GM08714 (cell line): ENCODE measurements at regions not wholly inside any gene's neighbourhood (a gene's known extent, or its start where the extent isn't known, plus 50 kb on each side); places are given as distances from the start of the nearest gene placed in this dataset.

ENCODE experiments used
- H3K4me3 ChIP-seq: fragments of 200-500 bp; sonication (Bioruptor generic); 2 replicates; pipeline ENCODE4 v1.5.1; 2014; ENCODE audit warnings: mild to moderate bottlenecking, low read length, inconsistent platforms
- ZNF274 ChIP-seq: IDR thresholded peaks from 2 replicates; pipeline ENCODE4 v1.6.1; 2012; ENCODE audit warnings: mild to moderate bottlenecking, low read depth, low read length

DNA sequence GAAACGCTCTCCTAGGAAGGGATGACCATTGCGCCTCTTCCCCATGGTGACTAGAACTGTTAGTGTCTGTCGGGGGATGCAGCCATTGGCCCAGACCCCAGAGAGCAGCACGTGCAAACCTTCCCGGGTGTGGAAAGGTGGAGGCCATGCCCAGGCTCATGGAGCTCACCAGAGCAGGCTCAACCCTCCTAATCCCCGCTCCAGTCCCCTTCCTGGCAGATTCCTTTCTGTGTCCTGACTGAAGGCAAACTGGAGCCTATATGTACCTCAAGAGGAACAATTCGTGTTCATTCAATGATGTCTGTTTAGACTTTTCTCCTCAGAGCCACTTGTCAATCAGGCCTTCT lies 94.4 kb downstream of the RHOB start:
- no peak for TF ChIP-seq ZNF274
- H3K4me3 ChIP-seq = no peak overlapping the region

DNA sequence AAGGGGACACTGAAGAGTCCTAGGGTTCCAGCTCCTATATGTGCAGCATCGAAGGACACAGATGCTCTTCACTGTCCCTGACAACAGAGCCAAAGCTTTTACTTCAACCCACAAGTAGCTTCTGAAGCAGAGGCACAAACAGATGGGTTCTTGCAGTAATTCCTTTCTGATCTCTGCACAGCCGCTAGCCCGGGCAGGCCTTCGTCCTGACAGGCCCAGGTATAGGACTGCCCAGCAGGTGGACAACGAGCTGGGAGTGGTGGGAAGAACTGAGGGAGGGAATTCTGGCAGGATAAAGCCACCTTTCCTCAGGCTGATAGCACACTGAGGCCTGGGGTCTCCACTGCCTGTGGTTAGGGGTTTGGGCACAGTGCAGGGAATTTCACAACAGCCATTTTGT lies 94.8 kb downstream of the RHOB start:
- no peak for TF ChIP-seq ZNF274

DNA sequence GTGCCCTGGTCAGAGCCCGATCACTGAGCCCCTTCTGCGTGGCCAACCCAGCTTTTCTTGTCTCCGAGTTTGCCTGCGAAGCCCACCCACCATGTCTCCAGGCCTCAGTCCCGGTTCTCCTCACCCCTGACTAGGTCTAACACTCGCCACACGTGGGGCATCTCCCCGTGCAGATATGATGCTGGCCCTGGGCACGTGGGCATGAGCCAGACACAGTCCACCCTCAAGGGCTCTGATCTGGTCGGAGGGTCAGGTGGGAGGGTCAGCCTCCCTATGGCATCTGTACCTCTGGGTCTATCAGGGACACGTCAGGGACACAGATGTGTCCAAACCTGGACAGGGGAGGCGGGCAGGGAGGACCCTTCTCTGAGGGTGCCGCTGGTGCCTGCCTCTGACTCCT lies 95.4 kb downstream of the RHOB start:
- no peak overlapping the region for H3K4me3 ChIP-seq
- no peak for TF ChIP-seq ZNF274

More for the DNA sequence above, 94.8 kb downstream of the RHOB start:
- no peak overlapping the region for H3K4me3 ChIP-seq

- no peak for TF ChIP-seq ZNF274
- H3K4me3 ChIP-seq = no peak overlapping the region
Measured at GRCh38 chr2:20542746-20543468, 96.0 kb downstream of the RHOB start.

DNA sequence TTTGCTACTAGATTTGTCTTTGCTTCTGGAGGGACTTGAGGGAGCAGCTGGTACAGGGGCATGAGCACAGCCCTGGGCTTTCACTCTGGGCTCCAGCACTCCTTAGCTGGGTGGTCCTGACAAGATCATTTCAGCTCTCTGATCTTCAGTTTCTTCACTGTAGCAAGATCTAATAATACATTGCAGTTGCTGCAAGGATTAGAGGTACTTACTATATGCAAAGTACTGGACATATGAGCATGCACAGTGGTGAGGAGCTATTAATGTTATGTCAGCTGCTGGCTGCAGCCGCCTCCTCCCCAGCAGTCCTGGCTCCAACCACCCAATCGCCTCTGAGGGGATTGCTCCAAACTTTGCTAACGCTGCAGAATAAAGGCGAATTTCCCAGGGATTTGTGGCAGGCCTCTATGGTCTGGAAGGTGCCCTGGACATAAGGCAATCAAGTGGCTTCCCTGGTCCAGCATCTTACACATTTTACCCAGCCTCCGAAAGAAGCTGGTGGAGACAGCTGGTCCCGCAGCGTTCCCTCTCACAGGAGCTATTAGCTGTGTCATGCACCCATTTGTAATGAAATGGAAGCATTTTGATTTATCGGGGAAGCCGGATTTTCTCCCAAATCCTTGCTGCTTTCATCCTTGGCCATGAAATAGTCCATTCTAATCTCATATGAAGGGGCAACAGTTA lies 96.7 kb downstream of the RHOB start:
- no peak for TF ChIP-seq ZNF274
- no peak overlapping the region for H3K4me3 ChIP-seq

GRCh38 chr2:20544153-20544747 lies 97.4 kb downstream of the RHOB start:
- no peak for TF ChIP-seq ZNF274
- H3K4me3 ChIP-seq = no peak overlapping the region

DNA sequence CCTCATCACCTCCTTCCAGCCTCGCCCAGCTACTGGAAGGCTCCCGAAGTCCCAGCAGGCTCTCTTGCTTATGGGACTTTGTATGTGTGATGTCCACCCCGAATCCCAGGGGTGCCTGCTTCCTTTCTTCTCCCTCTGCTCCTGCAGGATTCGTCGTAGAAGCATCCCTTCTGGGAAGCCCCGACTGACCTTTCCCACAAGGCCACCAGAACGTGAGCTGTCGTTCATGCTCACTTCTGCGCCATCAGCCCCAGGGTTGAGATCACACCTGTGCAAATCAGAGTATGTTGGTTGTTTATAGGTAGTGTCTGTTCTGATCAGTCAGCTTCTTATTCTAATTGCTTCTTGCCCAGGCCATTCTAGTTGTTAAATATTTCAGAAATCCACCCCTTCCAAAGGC lies 101.8 kb downstream of the HS1BP3 start:
- no peak for TF ChIP-seq ZNF274
- no peak overlapping the region for H3K4me3 ChIP-seq

- no peak for TF ChIP-seq ZNF274
- no peak overlapping the region for H3K4me3 ChIP-seq
Measured at GRCh38 chr2:20549691-20550348, 101.1 kb downstream of the HS1BP3 start.

DNA sequence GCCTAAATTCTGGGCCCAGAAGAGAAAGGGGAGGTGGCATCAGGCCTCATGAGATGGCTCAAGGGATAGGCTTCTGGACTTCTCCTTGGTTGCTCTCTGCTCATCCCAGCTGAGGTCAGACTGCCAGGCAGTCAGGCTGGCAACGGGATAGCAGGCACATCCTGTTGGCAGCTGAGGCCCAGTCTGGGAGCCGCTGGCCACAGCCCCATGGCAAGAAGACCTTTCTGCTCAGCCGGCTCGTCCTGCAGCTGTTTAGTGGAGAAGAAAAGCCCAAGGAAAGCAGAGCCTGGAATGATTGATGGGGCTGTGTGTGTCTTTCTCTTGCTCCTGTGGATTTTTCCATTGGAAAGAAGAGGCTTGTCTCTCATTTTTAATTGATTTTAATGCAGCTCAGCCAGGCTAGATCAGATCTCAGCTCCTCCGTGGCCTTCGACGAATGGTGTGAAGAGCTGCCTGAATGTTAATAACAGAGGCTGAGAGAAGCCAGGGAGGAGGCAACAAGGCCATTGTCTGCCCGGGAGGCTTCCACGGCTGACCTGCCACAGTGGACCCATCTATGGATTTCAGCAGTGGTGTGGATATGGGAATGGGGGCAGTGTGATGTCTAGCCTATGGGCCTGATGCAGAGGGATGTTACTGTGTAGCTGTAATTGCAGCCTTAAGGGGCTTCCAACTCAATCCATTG lies 99.5 kb downstream of the HS1BP3 start:
- no peak overlapping the region for H3K4me3 ChIP-seq

GRCh38 chr2:20551945-20552328 lies 99.0 kb downstream of the HS1BP3 start:
- TF ChIP-seq ZNF274 = no peak
- no peak overlapping the region for H3K4me3 ChIP-seq

More for the DNA sequence above, 99.5 kb downstream of the HS1BP3 start:
- TF ChIP-seq ZNF274 = no peak

GRCh38 chr2:20552847-20553246 lies 98.1 kb downstream of the HS1BP3 start:
- H3K4me3 ChIP-seq = no peak overlapping the region
- no peak for TF ChIP-seq ZNF274

DNA sequence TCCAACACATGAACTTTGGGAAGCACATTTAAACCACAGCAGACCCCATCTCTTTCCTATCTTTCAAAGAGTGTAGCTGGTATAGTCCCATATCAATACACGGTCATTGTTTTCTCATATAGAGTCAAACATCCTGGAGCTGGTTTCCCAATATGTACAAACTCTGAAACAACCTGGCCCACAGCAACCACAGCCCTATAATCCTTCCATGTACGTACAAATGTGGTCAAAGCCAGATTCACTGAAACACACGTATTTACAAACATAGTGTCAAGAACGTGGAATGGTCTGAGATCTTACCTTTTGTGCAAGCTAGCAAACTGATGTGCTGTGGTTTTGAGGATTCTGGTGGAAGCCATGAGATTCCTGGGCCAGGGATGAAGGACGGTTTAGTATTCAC lies 97.3 kb downstream of the HS1BP3 start:
- TF ChIP-seq ZNF274 = no peak
- no peak overlapping the region for H3K4me3 ChIP-seq

DNA sequence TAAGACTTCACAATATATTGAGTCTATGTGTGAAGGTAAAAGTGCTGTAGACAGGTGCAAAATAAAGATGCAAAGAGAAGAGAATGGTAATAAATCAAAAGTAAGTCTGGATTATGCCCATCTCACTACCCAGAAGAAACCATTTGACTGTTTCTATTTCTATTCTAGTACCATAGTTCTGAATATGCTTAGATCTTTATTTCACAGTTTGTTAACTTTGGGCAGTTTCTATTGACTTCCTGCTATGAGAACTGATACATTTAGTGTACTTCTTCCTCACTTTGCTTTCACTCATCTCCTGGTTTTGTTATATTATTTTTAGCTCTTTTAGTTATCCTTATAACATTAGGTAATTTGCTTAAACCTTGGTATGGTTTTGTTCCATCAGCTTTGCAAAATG lies 94.9 kb downstream of the HS1BP3 start:
- TF ChIP-seq ZNF274 = no peak
- H3K4me3 ChIP-seq = no peak overlapping the region

DNA sequence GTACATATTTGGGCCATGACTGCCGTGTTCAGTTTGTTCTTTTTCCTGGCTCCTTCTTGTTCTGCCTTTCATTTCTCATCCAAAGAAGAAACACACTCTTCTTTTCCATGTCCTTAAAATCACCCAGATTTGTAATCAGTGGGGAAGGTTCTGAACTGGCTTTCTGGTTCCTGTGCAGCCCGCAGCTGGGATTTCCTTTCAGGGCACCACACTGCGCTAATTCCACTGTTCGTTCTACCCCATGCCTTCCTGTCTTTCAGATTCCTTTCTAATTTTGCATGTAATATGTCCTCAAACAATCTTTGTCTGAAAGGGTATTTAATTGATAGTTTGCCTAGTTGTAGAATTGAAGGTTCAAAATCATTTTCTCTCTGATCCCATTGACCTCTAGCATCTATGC lies 94.1 kb downstream of the HS1BP3 start:
- no peak overlapping the region for H3K4me3 ChIP-seq
- TF ChIP-seq ZNF274 = no peak
